Kidney epithelial cell (primary cell): ENCODE measurements at regions not wholly inside any gene's neighbourhood (a gene's known extent, or its start where the extent isn't known, plus 50 kb on each side); places are given as distances from the start of the nearest gene placed in this dataset.
A peak's percentile ranks its signal among the peaks of the same experiment; 100 is the strongest.

ENCODE experiments used
- DNase-seq: peaks from one replicate; pipeline ENCODE4 v3.0.0-alpha.2; 2010; ENCODE audit warnings: low read depth
- H3K27me3 ChIP-seq: 2 replicates; pipeline ENCODE4 v1.6.0; 2011; ENCODE audit warnings: low read length; ENCODE audit not compliant: control insufficient read depth, insufficient read depth
- H3K36me3 ChIP-seq: 2 replicates; pipeline ENCODE4 v1.5.1; 2011; ENCODE audit warnings: low read length; ENCODE audit not compliant: control insufficient read depth, insufficient read depth
- H3K4me3 ChIP-seq: 2 replicates; pipeline ENCODE4 v1.5.1; 2011; ENCODE audit warnings: low read depth, mild to moderate bottlenecking, control low read depth, low read length
- CTCF ChIP-seq: IDR thresholded peaks from 2 replicates; pipeline ENCODE4 v1.5.1; 2011; ENCODE audit warnings: mild to moderate bottlenecking, moderate library complexity, low read length, control low read depth, inconsistent platforms; ENCODE audit not compliant: insufficient read depth, poor library complexity, severe bottlenecking

GRCh38 chr3:104554425-104554824, 812.3 kb upstream of the ALCAM start:
- no peak for DNase-seq
- no peaks in the 10 kb centered on the region for H3K27me3 ChIP-seq
- no peaks in the 10 kb centered on the region for H3K36me3 ChIP-seq
- no peak for TF ChIP-seq CTCF
- H3K4me3 ChIP-seq, result no peak overlapping the region

GRCh38 chr3:104555728-104556127, 811.0 kb upstream of the ALCAM start:
- Histone ChIP-seq H3K36me3 (no peaks in the 10 kb centered on the region), H3K27me3 (no peaks in the 10 kb centered on the region), H3K4me3 (no peak overlapping the region)
- no peak for TF ChIP-seq CTCF
- DNase-seq, result no peak

GRCh38 chr3:104556372-104557078, 810.2 kb upstream of the ALCAM start:
- no peak overlapping the region for H3K4me3 ChIP-seq
- no peak for TF ChIP-seq CTCF
- H3K27me3 ChIP-seq, result no peaks in the 10 kb centered on the region
- no peaks in the 10 kb centered on the region for H3K36me3 ChIP-seq
- no peak for DNase-seq

GRCh38 chr3:104561324-104561723, 805.4 kb upstream of the ALCAM start:
- DNase-seq, result no peak
- Histone ChIP-seq H3K4me3 (no peak overlapping the region), H3K27me3 (no peaks in the 10 kb centered on the region), H3K36me3 (no peaks in the 10 kb centered on the region)
- TF ChIP-seq CTCF, result no peak

- Histone ChIP-seq H3K27me3 (no peaks in the 10 kb centered on the region), H3K4me3 (no peak overlapping the region), H3K36me3 (no peaks in the 10 kb centered on the region)
- DNase-seq, result no peak
- TF ChIP-seq CTCF, result peak; percentile 50
Observed at GRCh38 chr3:104564045-104564643, 802.6 kb upstream of the ALCAM start.

- DNase-seq, result no peak
- Histone ChIP-seq H3K27me3 (no peaks in the 10 kb centered on the region), H3K36me3 (no peaks in the 10 kb centered on the region), H3K4me3 (no peak overlapping the region)
- no peak for TF ChIP-seq CTCF
Observed at GRCh38 chr3:104566054-104566453, 800.7 kb upstream of the ALCAM start.
